Progenitor cell of endocrine pancreas (in vitro differentiated cells): ENCODE measurements at regions not wholly inside any gene's neighbourhood (a gene's known extent, or its start where the extent isn't known, plus 50 kb on each side); places are given as distances from the start of the nearest gene placed in this dataset.
"Not testable (repeated sequence)": the region's sequence is repeated elsewhere in the genome, so short reads cannot be mapped to it uniquely, and the experiment has no call there.

Source experiments
- DNase-seq: peaks from one replicate; pipeline ENCODE4 v3.0.0; 2021; ENCODE audit warnings: low spot score; ENCODE audit not compliant: unreplicated experiment
- H3K27ac Mint-ChIP-seq: 2 replicates; pipeline ENCODE4 v1.8.0; 2021; ENCODE audit warnings: mild to moderate bottlenecking, moderate library complexity, mixed read lengths
- H3K27me3 Mint-ChIP-seq: 2 replicates; pipeline ENCODE4 v1.8.0; 2021; ENCODE audit warnings: mixed read lengths
- H3K36me3 Mint-ChIP-seq: 2 replicates; pipeline ENCODE4 v1.8.0; 2022; ENCODE audit warnings: mixed read lengths; ENCODE audit not compliant: insufficient read depth
- H3K4me1 Mint-ChIP-seq: 2 replicates; pipeline ENCODE4 v1.8.0; 2021; ENCODE audit warnings: low read depth, mixed read lengths
- H3K4me3 Mint-ChIP-seq: 2 replicates; pipeline ENCODE4 v1.8.0; 2021; ENCODE audit warnings: low read depth, mild to moderate bottlenecking, moderate library complexity, mixed read lengths
- H3K9me3 Mint-ChIP-seq: 2 replicates; pipeline ENCODE4 v1.8.0; 2021; ENCODE audit warnings: low read depth, mixed read lengths
- TF ChIP-seq, protein P1 (sequence below): fragments of 200-600 bp; sonication (generic); IDR thresholded peaks from one replicate; pipeline ENCODE4 v1.5.0; 2021; ENCODE audit warnings: antibody characterized with exemption, mild to moderate bottlenecking; ENCODE audit not compliant: unreplicated experiment

DNA sequence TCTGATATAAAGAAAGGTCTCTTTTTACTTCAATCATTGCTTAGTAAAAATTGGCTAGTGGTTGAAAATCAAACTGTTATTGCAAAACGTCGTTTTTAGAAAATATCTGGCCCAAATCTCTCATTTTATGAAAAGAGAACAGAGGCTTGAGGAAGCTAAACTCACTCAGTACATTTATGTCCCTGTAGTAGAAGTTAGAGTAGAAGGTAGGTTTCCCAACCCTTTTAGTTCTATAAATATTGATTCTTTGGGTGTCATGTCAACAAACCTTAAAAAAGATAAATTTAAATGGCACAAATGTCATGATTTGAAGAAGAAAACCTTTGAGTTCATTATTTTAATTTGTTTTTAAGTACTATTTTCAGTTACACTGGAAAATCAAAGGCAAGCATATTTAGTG lies 722.3 kb upstream of the NECTIN3 start:
- TF ChIP-seq, protein P1, sequence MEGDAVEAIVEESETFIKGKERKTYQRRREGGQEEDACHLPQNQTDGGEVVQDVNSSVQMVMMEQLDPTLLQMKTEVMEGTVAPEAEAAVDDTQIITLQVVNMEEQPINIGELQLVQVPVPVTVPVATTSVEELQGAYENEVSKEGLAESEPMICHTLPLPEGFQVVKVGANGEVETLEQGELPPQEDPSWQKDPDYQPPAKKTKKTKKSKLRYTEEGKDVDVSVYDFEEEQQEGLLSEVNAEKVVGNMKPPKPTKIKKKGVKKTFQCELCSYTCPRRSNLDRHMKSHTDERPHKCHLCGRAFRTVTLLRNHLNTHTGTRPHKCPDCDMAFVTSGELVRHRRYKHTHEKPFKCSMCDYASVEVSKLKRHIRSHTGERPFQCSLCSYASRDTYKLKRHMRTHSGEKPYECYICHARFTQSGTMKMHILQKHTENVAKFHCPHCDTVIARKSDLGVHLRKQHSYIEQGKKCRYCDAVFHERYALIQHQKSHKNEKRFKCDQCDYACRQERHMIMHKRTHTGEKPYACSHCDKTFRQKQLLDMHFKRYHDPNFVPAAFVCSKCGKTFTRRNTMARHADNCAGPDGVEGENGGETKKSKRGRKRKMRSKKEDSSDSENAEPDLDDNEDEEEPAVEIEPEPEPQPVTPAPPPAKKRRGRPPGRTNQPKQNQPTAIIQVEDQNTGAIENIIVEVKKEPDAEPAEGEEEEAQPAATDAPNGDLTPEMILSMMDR, result no peak
- no peak for DNase-seq
- Mint-ChIP-seq H3K27ac (no peak overlapping the region), H3K9me3 (no peaks in the 10 kb centered on the region), H3K27me3 (no peaks in the 10 kb centered on the region), H3K36me3 (no peaks in the 10 kb centered on the region), H3K4me1 (peaks cover 9% of the 10 kb centered on the region), H3K4me3 (no peak overlapping the region)

DNA sequence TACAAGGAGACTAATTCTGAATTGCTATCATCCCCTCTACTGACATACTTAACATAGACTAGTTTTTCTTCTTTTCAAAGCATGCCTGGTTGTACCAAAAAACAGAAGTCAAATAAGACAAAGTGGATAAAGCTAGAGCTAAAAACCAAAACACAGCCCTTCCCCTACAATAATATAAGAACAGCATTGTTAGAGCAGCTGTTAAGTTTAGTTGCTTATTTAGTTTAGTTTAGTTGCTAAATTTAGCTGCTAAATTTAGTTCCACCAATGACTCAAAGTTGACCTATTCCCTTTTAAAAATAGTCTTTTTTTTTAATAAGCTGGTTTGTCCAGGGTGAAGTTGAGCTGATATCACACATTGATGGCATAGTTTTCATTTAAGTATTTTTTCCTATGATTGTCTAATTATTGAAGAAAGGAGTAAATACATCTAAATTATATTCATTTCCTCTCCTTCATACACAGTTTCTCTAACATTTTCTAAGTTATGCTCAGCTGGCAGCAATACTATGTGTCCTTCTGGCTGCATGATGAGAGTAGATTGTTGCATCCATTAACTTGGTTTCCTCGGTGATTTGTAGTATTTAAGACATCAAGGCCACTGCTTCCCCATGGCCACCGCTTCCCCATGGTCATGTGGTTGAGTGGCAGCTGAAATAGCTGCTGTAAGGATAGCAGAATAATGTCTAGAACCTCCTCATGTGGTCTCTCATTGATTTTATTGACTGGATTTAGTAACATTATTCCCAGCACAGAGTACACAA lies 718.6 kb upstream of the NECTIN3 start:
- no peak overlapping the region for H3K4me3 Mint-ChIP-seq
- TF ChIP-seq, protein P1, result no peak
- no peak overlapping the region for H3K27ac Mint-ChIP-seq
- H3K9me3 Mint-ChIP-seq, result peaks cover 13% of the 10 kb centered on the region
- DNase-seq, result no peak
- no peaks in the 10 kb centered on the region for H3K27me3 Mint-ChIP-seq
- H3K36me3 Mint-ChIP-seq, result no peaks in the 10 kb centered on the region
- H3K4me1 Mint-ChIP-seq, result no peaks in the 10 kb centered on the region

DNA sequence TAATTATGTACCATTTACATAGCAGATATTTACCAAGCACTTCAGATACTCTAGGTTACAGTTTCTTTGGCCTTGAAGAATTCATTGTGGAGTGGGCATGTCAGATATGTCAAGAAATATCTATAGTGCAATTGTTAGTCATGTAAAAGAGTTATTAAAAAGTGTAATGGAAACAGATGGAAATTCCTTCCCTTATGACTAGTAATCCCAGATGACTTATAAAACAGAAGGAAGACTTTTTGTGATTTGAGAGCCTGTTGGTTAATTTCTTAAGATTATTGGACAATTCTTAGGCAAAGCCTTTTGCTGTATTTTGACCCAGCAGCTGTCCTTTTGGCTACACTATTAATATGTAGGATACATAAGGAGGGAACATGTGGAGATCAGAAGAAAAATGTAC lies 708.9 kb upstream of the NECTIN3 start:
- H3K36me3 Mint-ChIP-seq, result no peaks in the 10 kb centered on the region
- H3K4me3 Mint-ChIP-seq, result no peak overlapping the region
- TF ChIP-seq, protein P1, result no peak
- H3K9me3 Mint-ChIP-seq, result peaks cover 17% of the 10 kb centered on the region
- H3K27me3 Mint-ChIP-seq, result no peaks in the 10 kb centered on the region
- H3K4me1 Mint-ChIP-seq, result peaks cover 2% of the 10 kb centered on the region
- H3K27ac Mint-ChIP-seq, result no peak overlapping the region
- DNase-seq, result no peak

DNA sequence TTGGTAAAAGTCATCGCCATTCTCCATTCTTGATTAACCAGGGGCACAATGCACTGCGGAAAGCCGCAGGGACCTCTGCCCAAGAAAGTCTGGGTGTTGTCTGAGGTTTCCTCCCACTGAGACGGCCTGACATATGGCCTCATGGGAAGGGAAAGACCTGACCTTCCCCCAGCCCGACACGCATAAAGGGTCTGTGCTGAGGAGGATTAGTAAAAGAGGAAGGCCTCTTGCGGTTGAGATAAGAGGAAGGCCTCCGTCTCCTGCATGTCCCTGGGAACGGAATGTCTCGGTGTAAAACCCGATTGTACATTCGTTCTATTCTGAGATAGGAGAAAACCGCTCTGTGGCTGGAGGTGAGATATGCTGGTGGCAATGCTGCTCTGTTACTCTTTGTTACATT lies 704.3 kb upstream of the NECTIN3 start:
- H3K36me3 Mint-ChIP-seq, H3K27me3 Mint-ChIP-seq, H3K27ac Mint-ChIP-seq, H3K4me1 Mint-ChIP-seq, DNase-seq, H3K9me3 Mint-ChIP-seq, H3K4me3 Mint-ChIP-seq: not testable (repeated sequence)

DNA sequence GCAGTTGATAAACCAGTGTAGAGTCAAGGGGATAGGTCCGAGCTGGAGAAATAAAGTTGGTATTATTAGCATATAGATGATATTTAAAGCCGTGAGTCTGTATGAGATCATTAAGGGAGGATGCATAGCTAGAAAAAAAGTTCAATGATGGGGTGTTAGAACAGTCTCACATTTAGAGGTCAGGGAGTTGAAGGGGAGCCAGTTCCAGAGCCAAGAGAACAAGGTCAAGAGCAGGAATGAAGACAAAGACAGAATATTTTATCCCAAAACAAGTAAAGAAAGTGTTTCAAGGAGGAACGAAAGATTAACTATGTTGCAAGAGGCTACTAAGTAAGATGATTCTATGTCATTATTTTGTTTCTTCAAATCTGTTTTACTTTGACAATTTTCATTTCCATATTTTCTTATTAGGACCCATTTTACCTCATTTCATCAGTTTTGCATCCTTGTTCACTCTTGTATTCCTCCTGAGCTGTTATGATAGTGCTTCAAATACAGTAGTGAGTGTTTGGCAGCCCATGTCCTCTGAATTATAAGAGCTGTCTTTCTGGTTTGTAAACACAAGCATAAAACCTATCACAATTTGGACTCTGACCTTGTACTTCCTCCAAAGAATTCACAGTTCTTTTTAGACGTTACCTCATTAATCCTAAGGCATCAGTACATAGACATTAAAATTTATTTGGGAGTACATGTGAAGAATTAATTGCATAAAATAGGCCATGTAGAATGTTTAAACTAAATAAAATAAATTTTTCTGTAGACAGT lies 695.7 kb upstream of the NECTIN3 start:
- DNase-seq, result no peak
- Mint-ChIP-seq H3K4me1 (no peaks in the 10 kb centered on the region), H3K9me3 (no peaks in the 10 kb centered on the region), H3K4me3 (no peak overlapping the region), H3K36me3 (no peaks in the 10 kb centered on the region), H3K27me3 (no peaks in the 10 kb centered on the region), H3K27ac (no peak overlapping the region)
- TF ChIP-seq, protein P1, result no peak
